GM18508 (cell line): ENCODE measurements at regions not wholly inside any gene's neighbourhood (a gene's known extent, or its start where the extent isn't known, plus 50 kb on each side); places are given as distances from the start of the nearest gene placed in this dataset.
"Not testable (repeated sequence)": the region's sequence is repeated elsewhere in the genome, so short reads cannot be mapped to it uniquely, and the experiment has no call there.

ENCODE experiments used
- ATAC-seq: cut with Tn5 transposase; IDR thresholded peaks from one replicate; pipeline ENCODE4 v1.9.1; 2021; ENCODE audit warnings: moderate number of reproducible peaks; ENCODE audit not compliant: insufficient read depth, unreplicated experiment

GRCh38 chrX:1140236-1140681, 72.2 kb downstream of the CRLF2 start:
- ATAC-seq = no peak

DNA sequence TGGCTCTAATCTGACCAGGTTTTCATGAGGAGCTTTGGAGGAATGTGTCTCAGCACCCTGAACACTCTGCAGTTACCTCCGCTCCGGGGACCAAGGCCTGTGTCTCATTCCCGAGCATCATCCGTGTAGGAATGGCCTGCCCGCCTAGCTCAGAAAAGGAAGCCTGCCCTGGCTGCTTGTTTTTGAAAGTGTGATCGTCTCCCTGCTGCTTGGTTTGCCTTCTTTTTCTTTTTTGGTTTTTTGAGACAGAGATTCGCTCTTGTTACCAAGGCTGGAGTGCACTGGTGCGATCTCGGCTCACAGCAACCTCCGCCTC, 73.3 kb downstream of the CRLF2 start:
- ATAC-seq = no peak

DNA sequence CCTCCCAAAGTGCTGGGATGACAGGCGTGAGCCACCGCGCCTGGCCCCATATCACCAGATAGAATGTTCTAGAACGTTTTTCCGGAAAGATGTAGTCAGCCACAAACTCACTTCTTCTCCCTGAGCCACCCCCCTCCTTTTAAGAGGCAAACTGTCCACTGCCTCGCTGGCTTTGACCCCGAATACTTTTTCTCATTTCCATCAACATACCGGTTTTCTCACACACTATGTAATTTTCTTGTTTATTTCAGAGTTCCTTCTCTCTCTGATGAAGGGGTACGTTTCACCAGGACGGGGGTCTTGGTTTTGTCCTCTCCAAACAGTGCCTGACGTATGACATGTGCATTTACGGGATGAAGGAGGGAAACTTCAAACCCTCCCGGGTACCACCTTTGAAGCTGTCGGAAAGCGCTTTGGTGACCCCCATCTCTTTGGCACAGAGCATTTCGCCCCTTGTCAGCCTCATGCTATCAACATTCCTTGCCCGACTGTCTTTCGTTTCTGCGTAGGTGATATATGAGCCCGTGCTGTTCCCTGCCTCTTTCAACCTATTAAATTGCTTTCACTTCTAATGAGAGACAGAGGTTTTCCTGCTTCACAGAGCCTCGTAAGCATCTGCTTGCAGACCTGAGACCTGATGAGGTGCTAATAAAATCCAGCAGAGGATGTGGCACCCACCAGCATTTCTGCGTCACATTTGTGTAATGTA, 73.8 kb downstream of the CRLF2 start:
- ATAC-seq = no peak

GRCh38 chrX:1137531-1137930, 74.9 kb downstream of the CRLF2 start:
- ATAC-seq = no peak

DNA sequence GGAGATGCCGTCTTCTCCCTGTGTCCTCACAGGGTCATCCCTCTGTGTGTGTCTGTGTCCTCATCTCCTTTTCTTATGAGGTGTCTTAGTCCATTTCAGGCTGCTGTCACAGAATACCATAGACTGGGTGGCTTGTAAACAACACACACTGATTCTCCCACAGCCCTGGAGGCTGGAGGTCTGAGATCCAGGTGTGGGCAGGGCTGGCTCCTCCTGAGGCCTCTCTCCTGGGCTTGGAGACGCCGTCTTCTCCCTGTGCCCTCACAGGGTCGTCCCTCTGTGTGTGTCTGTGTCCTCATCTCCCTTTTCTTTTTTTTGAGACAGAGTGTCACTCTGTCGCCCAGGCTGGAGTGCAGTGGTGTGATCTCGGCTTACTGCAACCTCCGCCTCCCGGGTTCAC, 75.9 kb downstream of the CRLF2 start:
- not testable (repeated sequence) for ATAC-seq

DNA sequence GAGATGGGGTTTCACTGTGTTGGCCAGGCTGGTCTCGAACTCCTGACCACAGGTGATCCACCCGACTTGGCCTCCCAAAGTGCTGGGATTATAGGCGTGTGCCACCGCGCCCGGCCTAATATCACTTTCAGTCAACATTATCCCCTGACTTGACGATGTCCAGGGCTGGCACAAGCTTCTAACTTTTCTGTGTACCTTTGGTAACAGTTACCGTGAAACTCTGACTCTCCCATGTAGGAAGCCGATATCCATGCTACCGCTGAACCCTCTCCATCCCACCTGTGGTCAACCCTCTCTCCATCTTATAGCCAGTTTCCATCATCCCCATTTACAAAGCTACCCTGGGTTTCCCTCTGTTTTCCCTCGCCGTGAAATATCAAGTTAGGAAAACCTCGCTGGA, 77.5 kb downstream of the CRLF2 start:
- ATAC-seq = no peak

- no peak for ATAC-seq
Measured at GRCh38 chrX:1134156-1134555, 78.3 kb downstream of the CRLF2 start.

GRCh38 chrX:1126738-1127137, 85.7 kb downstream of the CRLF2 start:
- no peak for ATAC-seq

DNA sequence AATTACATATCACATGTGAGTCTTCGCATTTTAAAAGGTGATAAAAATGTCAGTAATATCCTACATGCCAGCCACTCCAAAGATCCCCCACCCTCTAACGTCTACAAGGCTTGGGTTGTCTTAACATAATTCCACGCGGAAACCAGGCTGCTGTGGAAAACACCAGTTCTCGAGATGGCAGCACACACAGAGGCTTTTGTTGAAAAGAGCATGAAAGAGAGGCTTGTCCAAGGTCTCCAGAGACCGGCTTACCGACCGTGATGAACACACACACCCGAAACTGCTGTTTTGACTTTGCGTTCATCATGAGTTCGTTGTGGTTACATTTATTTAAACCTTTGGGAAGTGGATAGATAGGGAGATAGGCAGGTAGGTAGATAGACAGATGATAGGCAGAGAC, 87.9 kb downstream of the CRLF2 start:
- no peak for ATAC-seq

DNA sequence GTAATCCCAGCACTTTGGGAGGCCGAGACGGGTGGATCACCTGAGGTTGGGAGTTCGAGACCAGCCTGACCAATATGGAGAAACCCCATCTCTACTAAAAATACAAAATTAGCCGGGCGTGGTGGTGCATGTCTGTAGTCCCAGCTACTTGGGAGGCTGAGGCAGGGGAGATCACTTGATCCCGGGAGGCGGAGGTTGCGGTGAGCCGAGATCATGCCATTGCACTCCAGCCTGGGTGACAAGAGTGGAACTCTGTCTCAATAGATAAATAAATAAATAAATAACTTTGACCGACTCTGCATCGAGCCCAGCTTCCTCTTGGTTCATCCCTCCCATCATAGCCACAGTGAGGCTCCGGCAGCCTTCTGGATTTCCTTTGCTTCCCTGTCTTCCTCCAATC, 89.6 kb downstream of the CRLF2 start:
- not testable (repeated sequence) for ATAC-seq

DNA sequence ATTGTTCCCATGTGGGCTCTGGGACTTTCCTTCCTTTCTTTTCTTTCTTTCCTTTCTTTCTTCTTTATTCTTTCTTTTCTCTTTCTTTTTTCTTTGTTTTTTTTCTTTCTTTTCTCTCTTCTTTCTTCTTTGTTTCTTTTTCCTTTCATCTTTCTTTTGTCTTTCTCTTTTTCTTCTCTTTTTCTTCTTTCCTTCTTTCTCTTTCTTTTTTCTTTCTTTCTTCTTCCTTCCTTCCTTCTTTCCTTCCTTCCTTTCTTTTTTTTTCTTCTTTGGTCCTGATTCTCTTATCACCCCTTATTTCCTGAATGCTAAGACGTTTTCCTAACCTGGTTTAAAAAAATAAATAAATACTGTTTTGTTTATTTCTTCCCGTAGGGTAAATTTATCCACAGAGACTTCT, 93.2 kb downstream of the CRLF2 start:
- ATAC-seq = no peak

- no peak for ATAC-seq
Measured at GRCh38 chrX:1118572-1119199, 93.8 kb downstream of the CRLF2 start.

DNA sequence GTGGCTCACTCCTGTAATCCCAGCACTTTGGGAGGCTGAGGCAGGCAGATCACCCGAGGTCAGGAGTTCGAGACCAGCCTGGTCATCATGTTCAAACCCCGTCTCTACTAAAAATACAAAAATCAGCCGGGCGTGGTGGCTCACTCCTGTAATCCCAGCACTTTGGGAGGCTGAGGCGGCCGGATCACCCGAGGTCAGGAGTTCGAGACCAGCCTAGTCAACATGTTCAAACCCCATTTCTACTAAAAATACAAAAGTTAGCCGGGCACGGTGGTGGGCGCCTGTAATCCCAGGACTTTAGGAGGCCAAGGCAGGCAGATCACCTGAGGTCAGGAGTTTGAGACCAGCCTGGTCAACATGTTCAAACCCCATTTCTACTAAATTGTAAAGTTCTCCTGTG, 97.0 kb downstream of the CRLF2 start:
- ATAC-seq = not testable (repeated sequence)

GRCh38 chrX:1112321-1112720, 100.1 kb downstream of the CRLF2 start:
- ATAC-seq = no peak

- ATAC-seq = no peak
Measured at GRCh38 chrX:1111601-1112300, 100.7 kb downstream of the CRLF2 start.

- no peak for ATAC-seq
Measured at GRCh38 chrX:1109580-1110119, 102.8 kb downstream of the CRLF2 start.

DNA sequence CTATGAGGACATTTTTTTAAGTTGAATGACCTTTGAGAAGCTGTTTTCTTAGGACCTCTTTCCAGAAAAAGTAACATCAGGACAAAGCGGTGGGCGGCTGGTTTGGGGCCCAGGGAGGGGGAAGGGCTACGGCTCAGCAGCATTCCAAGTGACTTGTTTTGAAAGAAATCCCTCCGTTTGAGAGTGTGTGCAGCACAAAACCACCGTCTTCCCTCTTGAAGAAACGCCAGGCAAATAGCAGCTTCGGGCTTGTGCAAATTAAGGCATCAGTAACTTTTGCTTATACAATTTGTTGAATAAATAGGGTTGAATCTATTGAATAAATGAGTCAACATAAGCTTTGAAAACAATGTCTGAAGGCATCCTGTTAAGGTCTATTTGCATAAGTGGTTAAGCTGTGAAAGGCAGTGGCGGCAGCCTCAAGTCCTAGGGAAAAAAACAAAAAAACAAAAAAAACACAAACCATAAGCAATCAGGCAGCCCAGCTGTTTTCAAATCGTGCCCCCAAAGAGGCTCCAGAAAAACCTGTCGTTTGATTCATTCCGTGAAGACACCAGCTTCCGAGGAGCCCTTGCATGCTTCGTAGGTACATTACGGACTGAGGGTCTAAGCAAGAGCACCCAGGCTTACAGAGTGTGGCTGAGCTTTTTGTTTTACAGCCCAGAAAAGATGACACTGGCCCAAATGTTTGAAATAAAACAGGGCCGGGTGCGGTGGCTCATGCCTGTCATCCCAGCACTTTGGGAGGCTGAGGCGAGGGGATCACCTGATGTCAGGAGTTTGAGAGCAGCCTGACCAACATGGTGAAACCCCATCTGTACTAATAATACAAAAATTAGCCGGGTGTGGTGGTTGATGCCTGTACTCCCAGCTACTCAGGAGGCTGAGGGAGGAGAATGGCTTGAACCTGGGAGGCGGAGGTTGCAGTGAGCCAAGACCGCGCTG, 103.7 kb downstream of the CRLF2 start:
- no peak for ATAC-seq

- no peak for ATAC-seq
Measured at GRCh38 chrX:1106478-1107210, 105.8 kb downstream of the CRLF2 start.

GRCh38 chrX:1105671-1106419, 106.6 kb downstream of the CRLF2 start:
- ATAC-seq = no peak
